KOPT-K1 (cell line): ENCODE measurements at regions not wholly inside any gene's neighbourhood (a gene's known extent, or its start where the extent isn't known, plus 50 kb on each side); places are given as distances from the start of the nearest gene placed in this dataset.
"Not testable (repeated sequence)": the region's sequence is repeated elsewhere in the genome, so short reads cannot be mapped to it uniquely, and the experiment has no call there.

ENCODE experiments used
- H3K27ac ChIP-seq: fragments of 200-600 bp; sonication (generic); 2 replicates; pipeline ENCODE4 v1.5.1; 2016; ENCODE audit warnings: antibody characterized with exemption, mild to moderate bottlenecking, low read depth, low read length; ENCODE audit not compliant: poor library complexity, severe bottlenecking
- H3K36me3 ChIP-seq: fragments of 200-600 bp; sonication (generic); 2 replicates; pipeline ENCODE4 v1.5.1; 2017; ENCODE audit warnings: antibody characterized with exemption, mild to moderate bottlenecking, low read length, moderate library complexity; ENCODE audit not compliant: insufficient read depth
- H3K9me3 ChIP-seq: fragments of 200-600 bp; sonication (generic); 2 replicates; pipeline ENCODE4 v1.5.1; 2017; ENCODE audit warnings: antibody characterized with exemption, low read length, mild to moderate bottlenecking; ENCODE audit not compliant: insufficient read depth, poor library complexity, severe bottlenecking

- no peaks in the 10 kb centered on the region for H3K36me3 ChIP-seq
- no peaks in the 10 kb centered on the region for H3K9me3 ChIP-seq
- no peak overlapping the region for H3K27ac ChIP-seq
These were observed 826.5 kb downstream of the TNS3 start for GRCh38 chr7:46755120-46756034.

DNA sequence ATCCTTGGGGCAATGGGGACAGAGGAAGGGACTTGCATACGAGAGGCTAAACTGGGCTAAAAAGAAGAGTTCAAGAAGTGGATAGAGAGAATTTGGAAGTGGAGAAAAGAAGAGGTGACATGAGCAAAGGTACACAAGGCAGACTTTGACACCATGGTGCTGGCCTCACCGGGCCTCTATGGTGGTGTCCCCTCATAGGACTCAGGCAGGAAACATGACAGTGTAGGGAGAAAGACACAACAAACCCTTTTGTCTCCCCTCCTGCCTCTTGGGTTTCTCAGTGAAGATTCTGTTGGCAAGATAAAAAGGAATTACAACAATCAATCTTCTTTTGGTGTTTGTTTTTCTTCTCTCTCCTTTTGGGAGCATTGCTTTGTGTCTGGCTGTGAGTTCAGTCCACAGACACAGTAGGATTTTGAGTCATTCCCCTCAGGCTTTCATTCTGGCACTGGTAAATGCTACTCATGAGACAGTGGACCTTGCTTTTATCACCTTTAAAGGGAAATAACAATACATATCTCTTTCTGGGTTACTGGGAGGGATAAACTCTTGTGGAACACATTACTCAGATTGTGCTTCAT is 827.7 kb downstream of the TNS3 start:
- H3K27ac ChIP-seq: no peak overlapping the region
- no peaks in the 10 kb centered on the region for H3K9me3 ChIP-seq
- no peaks in the 10 kb centered on the region for H3K36me3 ChIP-seq

GRCh38 chr7:46753662-46754061 is 828.2 kb downstream of the TNS3 start:
- no peak overlapping the region for H3K27ac ChIP-seq
- no peaks in the 10 kb centered on the region for H3K9me3 ChIP-seq
- no peaks in the 10 kb centered on the region for H3K36me3 ChIP-seq

- H3K9me3 ChIP-seq: no peaks in the 10 kb centered on the region
- H3K27ac ChIP-seq: no peak overlapping the region
- H3K36me3 ChIP-seq: no peaks in the 10 kb centered on the region
These were observed 829.0 kb downstream of the TNS3 start for GRCh38 chr7:46752881-46753366.

DNA sequence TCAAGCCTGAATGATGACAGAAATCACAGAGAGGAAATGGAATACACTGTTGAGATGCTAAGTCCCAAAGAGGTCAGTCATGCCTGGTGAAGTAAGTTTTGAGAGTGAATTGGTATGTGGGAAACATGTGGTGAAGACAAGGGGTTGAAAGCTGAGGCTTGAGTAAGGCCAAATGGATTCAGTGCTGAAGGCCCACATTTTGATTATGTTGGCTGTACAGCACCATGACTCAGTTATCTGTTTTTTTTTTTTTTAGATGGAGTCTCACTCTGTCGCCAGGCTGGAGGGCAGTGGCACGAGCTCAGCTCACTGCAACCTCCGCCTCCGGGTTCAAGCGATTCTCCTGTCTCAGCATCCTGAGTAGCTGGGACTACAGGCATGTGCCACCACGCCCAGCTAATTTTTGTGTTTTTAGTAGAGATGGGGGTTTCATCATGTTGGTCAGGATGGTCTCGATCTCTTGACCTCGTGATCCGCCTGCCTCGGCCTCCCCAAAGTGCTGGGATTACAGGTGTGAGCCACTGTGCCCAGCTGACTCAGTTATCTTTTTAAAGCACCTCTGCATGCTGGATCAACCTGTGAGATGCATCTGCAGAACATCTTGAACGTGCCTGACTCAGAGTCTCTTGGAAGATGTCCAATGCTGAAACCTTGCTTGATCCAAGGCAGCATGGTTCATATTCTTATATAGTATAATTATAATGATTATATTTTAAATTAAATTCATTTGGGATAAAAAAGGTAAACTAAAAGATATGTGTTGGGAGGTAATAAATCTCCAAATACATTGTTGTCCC is 829.8 kb downstream of the TNS3 start:
- not testable (repeated sequence) for H3K36me3 ChIP-seq, H3K9me3 ChIP-seq, H3K27ac ChIP-seq

GRCh38 chr7:46751471-46751870 is 830.4 kb upstream of the IGFBP3 start:
- Histone ChIP-seq H3K27ac (no peak overlapping the region), H3K9me3 (no peaks in the 10 kb centered on the region), H3K36me3 (no peaks in the 10 kb centered on the region)

DNA sequence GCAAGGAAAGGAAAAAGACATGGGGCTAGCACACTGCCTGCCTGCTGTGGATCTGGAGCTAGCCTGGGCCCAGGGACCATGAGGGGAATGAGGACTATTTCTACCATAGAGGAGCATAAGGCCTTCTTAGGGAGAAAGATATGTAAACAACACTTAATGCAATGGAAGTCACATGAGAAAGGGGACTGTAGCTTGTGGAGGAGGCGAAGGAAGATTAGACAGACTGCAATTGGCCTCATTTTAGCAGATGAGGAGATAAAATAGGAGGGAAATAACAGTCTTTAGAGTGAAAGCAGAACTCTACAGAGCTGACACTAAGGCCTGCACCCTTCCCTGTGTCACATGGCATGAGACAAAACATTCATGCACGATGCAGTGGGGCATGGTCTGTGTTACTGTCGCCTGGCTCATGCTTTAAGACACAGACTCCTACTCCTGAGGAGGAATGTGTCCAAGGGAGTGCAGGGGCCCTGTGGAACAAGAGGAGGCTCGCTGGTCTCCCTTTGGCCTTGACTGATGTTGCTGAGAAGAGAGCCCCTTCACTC is 829.3 kb upstream of the IGFBP3 start:
- H3K27ac ChIP-seq: no peak overlapping the region
- H3K9me3 ChIP-seq: no peaks in the 10 kb centered on the region
- no peaks in the 10 kb centered on the region for H3K36me3 ChIP-seq

DNA sequence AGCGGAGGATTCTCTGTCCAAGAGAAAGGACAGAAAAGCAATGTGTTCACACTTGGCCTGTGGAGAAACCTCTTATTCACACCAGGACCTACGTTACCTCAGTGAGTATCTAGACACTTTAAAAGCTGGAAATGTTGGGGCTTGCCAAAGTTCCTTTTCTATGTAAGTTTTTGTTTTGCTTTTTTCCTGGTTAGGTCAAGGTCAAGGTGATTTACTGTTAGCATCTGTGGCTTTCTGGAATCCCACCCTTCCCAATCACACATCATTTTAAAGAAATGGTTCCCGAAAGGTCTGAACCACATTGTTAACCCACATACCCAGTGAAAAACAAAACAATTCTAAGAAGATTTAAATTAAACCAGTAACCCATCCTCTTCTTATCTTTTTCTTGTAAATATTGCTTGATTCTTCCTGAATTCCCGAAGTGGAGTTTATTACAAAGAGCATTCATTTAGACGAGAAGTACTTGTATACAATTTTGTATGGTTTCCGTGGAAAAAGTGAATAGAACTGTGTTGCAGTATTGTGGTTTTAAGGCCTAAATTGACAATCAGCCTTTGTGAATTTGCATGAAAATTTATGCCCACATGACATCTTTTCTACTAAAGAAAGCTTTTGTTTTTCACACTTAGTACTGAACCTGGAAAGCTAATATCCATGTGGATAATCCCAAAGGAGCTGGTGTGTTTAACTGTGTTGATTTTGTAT is 827.0 kb upstream of the IGFBP3 start:
- Histone ChIP-seq H3K9me3 (no peaks in the 10 kb centered on the region), H3K36me3 (no peaks in the 10 kb centered on the region), H3K27ac (no peak overlapping the region)

GRCh38 chr7:46746695-46747687 is 825.9 kb upstream of the IGFBP3 start:
- H3K27ac ChIP-seq: no peak overlapping the region
- H3K9me3 ChIP-seq: no peaks in the 10 kb centered on the region
- no peaks in the 10 kb centered on the region for H3K36me3 ChIP-seq

GRCh38 chr7:46745707-46746090 is 824.6 kb upstream of the IGFBP3 start:
- Histone ChIP-seq H3K9me3 (no peaks in the 10 kb centered on the region), H3K27ac (no peak overlapping the region), H3K36me3 (no peaks in the 10 kb centered on the region)

- H3K9me3 ChIP-seq: no peaks in the 10 kb centered on the region
These were observed 824.1 kb upstream of the IGFBP3 start for GRCh38 chr7:46744957-46745706.

DNA sequence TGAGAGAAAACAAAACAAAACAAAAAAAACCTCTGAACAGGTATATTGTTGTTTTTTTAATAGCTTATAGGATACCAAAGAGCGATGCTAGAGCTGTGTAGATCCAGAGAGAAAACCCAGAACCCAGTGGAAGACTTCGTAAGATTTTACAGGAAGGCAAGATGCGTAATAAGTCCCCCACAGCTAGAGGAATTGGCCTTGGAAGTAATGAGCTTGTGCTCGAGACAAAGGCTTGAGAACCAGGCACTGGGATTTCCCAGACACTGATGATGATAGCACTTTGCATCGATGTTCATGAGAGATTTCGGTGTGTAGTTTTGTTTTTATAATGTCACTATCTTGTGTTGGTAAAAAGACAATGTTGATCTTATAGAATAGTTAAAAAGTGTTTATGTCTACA is 821.5 kb upstream of the IGFBP3 start:
- Histone ChIP-seq H3K36me3 (no peaks in the 10 kb centered on the region), H3K9me3 (no peaks in the 10 kb centered on the region), H3K27ac (no peak overlapping the region)

More at GRCh38 chr7:46744957-46745706, 824.1 kb upstream of the IGFBP3 start:
- Histone ChIP-seq H3K27ac (no peak overlapping the region), H3K36me3 (no peaks in the 10 kb centered on the region)

DNA sequence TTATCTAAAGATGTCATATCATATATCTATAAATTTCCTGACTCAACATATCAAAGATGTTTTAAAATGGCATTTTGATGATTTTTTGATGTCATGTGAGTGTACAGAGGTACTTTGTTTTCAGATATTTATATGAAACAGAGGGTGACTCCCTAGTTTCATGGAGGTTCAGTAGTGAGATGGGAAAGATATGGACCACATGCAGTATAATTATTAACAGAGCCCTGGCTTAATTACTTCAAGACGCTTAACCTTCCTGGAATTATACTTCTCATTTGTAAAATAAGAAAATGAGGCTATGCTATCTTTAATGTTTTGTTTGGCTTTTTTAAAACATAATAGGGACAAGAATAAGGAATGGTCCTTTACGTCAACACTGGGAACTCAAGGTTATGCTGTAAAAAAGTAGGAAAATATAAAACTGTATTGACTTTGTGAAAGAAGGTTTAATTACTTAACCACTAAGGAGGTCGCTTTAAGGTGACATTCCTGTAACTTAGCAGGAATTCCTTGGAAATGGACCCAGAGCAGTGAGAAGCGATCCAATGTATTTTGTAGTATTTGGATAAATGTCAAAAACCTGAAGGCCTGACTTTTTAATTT is 821.0 kb upstream of the IGFBP3 start:
- H3K27ac ChIP-seq: no peak overlapping the region
- H3K9me3 ChIP-seq: no peaks in the 10 kb centered on the region
- no peaks in the 10 kb centered on the region for H3K36me3 ChIP-seq
